ENCODE measurements at regions not wholly inside any gene's neighbourhood (a gene's known extent, or its start where the extent isn't known, plus 50 kb on each side); places are given as distances from the start of the nearest gene placed in this dataset.

DNA sequence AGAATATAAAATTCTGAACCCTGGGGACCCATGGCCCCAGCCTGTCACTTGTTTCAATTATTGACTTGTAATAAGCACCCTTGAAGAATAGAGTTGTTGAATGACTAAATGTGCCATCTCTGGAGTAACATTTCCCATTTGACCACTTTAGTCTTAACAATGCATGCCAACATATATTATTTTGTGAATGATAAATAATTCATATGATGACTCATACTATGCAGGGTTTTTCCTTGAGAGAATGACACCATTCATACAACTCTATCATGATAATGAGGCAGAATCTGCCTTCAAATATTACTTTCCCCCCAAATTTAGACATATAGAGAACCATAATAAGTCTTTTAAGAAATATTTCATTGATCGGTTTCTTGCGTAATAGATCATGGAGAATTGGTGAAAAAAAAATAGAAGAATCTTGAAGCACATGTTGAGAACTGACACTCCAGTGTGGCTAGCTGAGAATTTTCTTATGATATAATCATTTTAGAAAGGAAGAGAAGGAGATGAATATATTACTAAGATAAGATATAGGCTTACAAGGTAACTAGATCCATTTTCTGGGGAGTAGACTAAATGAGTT is 404.5 kb downstream of the GRXCR1 start:
- TF ChIP-seq, protein P1, sequence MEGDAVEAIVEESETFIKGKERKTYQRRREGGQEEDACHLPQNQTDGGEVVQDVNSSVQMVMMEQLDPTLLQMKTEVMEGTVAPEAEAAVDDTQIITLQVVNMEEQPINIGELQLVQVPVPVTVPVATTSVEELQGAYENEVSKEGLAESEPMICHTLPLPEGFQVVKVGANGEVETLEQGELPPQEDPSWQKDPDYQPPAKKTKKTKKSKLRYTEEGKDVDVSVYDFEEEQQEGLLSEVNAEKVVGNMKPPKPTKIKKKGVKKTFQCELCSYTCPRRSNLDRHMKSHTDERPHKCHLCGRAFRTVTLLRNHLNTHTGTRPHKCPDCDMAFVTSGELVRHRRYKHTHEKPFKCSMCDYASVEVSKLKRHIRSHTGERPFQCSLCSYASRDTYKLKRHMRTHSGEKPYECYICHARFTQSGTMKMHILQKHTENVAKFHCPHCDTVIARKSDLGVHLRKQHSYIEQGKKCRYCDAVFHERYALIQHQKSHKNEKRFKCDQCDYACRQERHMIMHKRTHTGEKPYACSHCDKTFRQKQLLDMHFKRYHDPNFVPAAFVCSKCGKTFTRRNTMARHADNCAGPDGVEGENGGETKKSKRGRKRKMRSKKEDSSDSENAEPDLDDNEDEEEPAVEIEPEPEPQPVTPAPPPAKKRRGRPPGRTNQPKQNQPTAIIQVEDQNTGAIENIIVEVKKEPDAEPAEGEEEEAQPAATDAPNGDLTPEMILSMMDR (conservative IDR thresholded peaks at IDR 0.05 in 1 of 2, IDR thresholded peaks at IDR 0.05 in 1 of 2; ENCODE audit: low read depth in 1 of 2, low read length in 2 of 2): no peak
- TF ChIP-seq EZH2 (IDR thresholded peaks at IDR 0.05; ENCODE audit: low read length, missing control alignments): no peak
- no peak overlapping the region for H3K9ac ChIP-seq (ENCODE audit: insufficient read depth, low read length)
- H4K20me1 ChIP-seq (ENCODE audit: control insufficient read depth, extremely low read depth, insufficient read depth, low read length): no peaks in the 10 kb centered on the region
- H2AFZ ChIP-seq (ENCODE audit: low read length): no peak overlapping the region
- no peak overlapping the region for H3K4me3 ChIP-seq (replicated peaks in 1 of 4; ENCODE audit: control extremely low read depth in 1 of 4, insufficient read depth in 1 of 4, low read depth in 3 of 4, low read length in 4 of 4)
- no peaks in the 10 kb centered on the region for H3K4me1 ChIP-seq (ENCODE audit: control insufficient read depth, extremely low read depth, insufficient read depth, low read length)
- H3K27me3 ChIP-seq (ENCODE audit: control insufficient read depth, insufficient read depth, low read length): no peaks in the 10 kb centered on the region
- H3K27ac ChIP-seq (ENCODE audit: insufficient read depth, low read length): no peak overlapping the region
- H3K36me3 ChIP-seq (ENCODE audit: control insufficient read depth, insufficient read depth, low read length): no peaks in the 10 kb centered on the region
- H3K4me2 ChIP-seq (ENCODE audit: extremely low read depth, insufficient read depth, low read length): no peak overlapping the region
- H3K79me2 ChIP-seq (ENCODE audit: control insufficient read depth, insufficient read depth, low read length): no peaks in the 10 kb centered on the region
- DNase-seq (ENCODE audit: low read depth in 2 of 2): peak in 1 of 2 donors; percentile 5
- no peaks in the 10 kb centered on the region for H3K9me3 ChIP-seq (ENCODE audit: control insufficient read depth, insufficient read depth, low read depth, low read length)

DNA sequence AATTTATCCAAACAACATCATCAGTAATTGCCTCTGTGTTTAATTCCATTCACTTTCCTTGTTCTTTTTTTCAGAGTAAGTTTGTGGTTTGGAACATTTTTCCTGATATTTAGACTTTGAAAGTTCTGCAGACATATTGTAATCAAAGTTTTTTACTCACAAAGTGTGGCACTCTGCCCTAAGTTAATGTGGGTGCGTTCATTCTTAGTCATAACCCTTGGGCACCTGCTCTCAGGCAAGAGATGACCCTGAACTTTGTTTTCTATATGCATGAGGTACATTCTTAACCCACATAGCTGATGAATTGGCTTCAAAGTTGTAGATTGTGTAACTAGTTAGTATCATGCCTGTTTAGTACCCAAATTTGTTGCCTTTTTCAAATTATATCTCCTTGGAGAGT is 424.3 kb downstream of the GRXCR1 start:
- no peak overlapping the region for H3K4me3 ChIP-seq (replicated peaks in 1 of 4; ENCODE audit: control extremely low read depth in 1 of 4, insufficient read depth in 1 of 4, low read depth in 3 of 4, low read length in 4 of 4)
- no peaks in the 10 kb centered on the region for H3K36me3 ChIP-seq (ENCODE audit: control insufficient read depth, insufficient read depth, low read length)
- no peak overlapping the region for H3K4me2 ChIP-seq (ENCODE audit: extremely low read depth, insufficient read depth, low read length)
- no peak overlapping the region for H3K9ac ChIP-seq (ENCODE audit: insufficient read depth, low read length)
- no peaks in the 10 kb centered on the region for H3K4me1 ChIP-seq (ENCODE audit: control insufficient read depth, extremely low read depth, insufficient read depth, low read length)
- H4K20me1 ChIP-seq (ENCODE audit: control insufficient read depth, extremely low read depth, insufficient read depth, low read length): no peaks in the 10 kb centered on the region
- no peaks in the 10 kb centered on the region for H3K27me3 ChIP-seq (ENCODE audit: control insufficient read depth, insufficient read depth, low read length)
- H3K27ac ChIP-seq (ENCODE audit: insufficient read depth, low read length): no peak overlapping the region
- no peaks in the 10 kb centered on the region for H3K9me3 ChIP-seq (ENCODE audit: control insufficient read depth, insufficient read depth, low read depth, low read length)
- DNase-seq (ENCODE audit: low read depth in 2 of 2): peak; percentile 45 to 68
- no peaks in the 10 kb centered on the region for H3K79me2 ChIP-seq (ENCODE audit: control insufficient read depth, insufficient read depth, low read length)
- no peak overlapping the region for H2AFZ ChIP-seq (ENCODE audit: low read length)
- TF ChIP-seq, protein P1 (conservative IDR thresholded peaks at IDR 0.05 in 1 of 2, IDR thresholded peaks at IDR 0.05 in 1 of 2; ENCODE audit: low read depth in 1 of 2, low read length in 2 of 2): no peak
- TF ChIP-seq EZH2 (IDR thresholded peaks at IDR 0.05; ENCODE audit: low read length, missing control alignments): no peak

DNA sequence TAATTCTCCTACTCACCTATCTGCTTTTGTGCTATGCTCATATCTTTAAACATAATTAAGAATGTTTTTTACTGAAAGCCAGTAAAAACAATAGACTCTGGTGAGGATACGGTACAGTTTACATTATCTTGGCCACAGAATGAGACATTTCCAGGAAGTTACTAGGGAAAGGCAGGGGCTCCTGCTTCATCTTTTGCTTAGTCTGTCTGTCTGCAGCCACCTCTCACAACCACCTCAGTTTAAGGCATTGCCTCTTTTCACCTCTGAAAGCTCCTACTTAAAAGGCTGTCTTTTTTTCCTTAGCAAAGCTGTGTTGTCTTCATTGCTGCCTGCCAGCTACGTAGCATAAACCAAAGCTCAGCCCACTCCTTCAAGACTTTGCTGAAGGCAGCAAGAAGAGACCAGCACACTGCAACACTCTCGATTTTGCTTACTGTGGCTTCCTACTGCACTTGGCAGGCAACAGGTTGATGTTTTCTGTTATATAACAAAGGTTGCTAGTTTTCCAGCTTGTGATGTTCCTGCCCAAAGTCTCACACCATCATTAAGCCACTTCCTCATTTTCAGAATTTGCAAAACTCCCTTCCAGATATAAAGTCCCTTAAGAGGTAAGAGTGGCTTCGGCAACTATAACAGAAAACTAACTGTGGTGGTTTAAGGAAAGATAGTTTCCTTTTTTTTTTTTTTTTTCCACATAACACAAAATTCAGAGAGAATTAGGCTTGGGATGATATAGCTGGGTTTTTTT is 432.9 kb downstream of the GRXCR1 start:
- H3K4me3 ChIP-seq (replicated peaks in 1 of 4; ENCODE audit: control extremely low read depth in 1 of 4, insufficient read depth in 1 of 4, low read depth in 3 of 4, low read length in 4 of 4): no peak overlapping the region
- H3K4me2 ChIP-seq (ENCODE audit: extremely low read depth, insufficient read depth, low read length): peak overlapping the region; percentile 86
- no peaks in the 10 kb centered on the region for H3K79me2 ChIP-seq (ENCODE audit: control insufficient read depth, insufficient read depth, low read length)
- no peaks in the 10 kb centered on the region for H4K20me1 ChIP-seq (ENCODE audit: control insufficient read depth, extremely low read depth, insufficient read depth, low read length)
- TF ChIP-seq, protein P1 (conservative IDR thresholded peaks at IDR 0.05 in 1 of 2, IDR thresholded peaks at IDR 0.05 in 1 of 2; ENCODE audit: low read depth in 1 of 2, low read length in 2 of 2): no peak
- no peak for TF ChIP-seq EZH2 (IDR thresholded peaks at IDR 0.05; ENCODE audit: low read length, missing control alignments)
- no peaks in the 10 kb centered on the region for H3K27me3 ChIP-seq (ENCODE audit: control insufficient read depth, insufficient read depth, low read length)
- DNase-seq (ENCODE audit: low read depth in 2 of 2): peak; percentile 22 to 61
- peak overlapping the region; percentile 53 for H3K27ac ChIP-seq (ENCODE audit: insufficient read depth, low read length)
- no peaks in the 10 kb centered on the region for H3K36me3 ChIP-seq (ENCODE audit: control insufficient read depth, insufficient read depth, low read length)
- H3K4me1 ChIP-seq (ENCODE audit: control insufficient read depth, extremely low read depth, insufficient read depth, low read length): peaks cover 4% of the 10 kb centered on the region
- H3K9ac ChIP-seq (ENCODE audit: insufficient read depth, low read length): no peak overlapping the region
- H2AFZ ChIP-seq (ENCODE audit: low read length): peak overlapping the region; percentile 77
- H3K9me3 ChIP-seq (ENCODE audit: control insufficient read depth, insufficient read depth, low read depth, low read length): no peaks in the 10 kb centered on the region
